Transverse colon (tissue), 4 donors: ENCODE measurements at regions not wholly inside any gene's neighbourhood (a gene's known extent, or its start where the extent isn't known, plus 50 kb on each side); places are given as distances from the start of the nearest gene placed in this dataset.

Experiments
- POLR2A ChIP-seq: fragments of 450-650 bp; IDR thresholded peaks from one replicate; pipeline ENCODE4 v1.6.1; 2016; ENCODE audit warnings: antibody characterized with exemption, mild to moderate bottlenecking, moderate library complexity
- POLR2AphosphoS5 ChIP-seq, 3 donors: sonication (generic); formaldehyde crosslinking; IDR thresholded peaks; one replicate each; pipeline ENCODE4 v1.6.1; 2016; ENCODE audit warnings: antibody characterized with exemption in 3 of 3
- TF ChIP-seq, protein P1 (sequence below), 5 experiments: fragments of 200-600 bp in 3 of 5; fragments of 450-650 bp in 2 of 5; sonication (generic) in 3 of 5; IDR thresholded peaks; 1 replicate in 2 of 5; 2 replicates in 3 of 5; pipeline ENCODE4 v1.5.1; 2016 to 2017; ENCODE audit warnings: antibody characterized with exemption in 5 of 5, inconsistent platforms in 3 of 5, mild to moderate bottlenecking in 2 of 5, moderate library complexity in 1 of 5

DNA sequence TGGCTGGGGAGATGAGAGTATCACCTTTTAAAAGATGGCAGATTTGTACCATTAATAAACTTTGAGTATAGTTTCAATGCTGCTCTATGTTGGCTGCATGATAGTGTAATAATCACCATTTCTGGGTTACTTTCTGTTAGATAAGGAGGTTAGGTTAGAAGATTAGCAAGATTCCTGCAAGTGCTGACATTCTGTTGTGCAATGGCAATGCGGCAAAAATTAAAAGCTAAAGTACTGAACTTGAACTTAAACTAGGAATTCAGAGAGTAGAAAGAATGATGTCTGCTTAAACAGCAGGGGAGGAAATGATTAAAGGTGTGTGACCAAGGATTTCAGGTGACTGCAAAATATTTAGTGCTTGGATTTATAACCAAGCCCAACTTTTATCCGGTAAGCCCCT, 399.8 kb upstream of the MON1B start:
- TF ChIP-seq POLR2AphosphoS5 (IDR thresholded peaks at IDR 0.05) (no peak), POLR2A (no peak)
- TF ChIP-seq, protein P1, sequence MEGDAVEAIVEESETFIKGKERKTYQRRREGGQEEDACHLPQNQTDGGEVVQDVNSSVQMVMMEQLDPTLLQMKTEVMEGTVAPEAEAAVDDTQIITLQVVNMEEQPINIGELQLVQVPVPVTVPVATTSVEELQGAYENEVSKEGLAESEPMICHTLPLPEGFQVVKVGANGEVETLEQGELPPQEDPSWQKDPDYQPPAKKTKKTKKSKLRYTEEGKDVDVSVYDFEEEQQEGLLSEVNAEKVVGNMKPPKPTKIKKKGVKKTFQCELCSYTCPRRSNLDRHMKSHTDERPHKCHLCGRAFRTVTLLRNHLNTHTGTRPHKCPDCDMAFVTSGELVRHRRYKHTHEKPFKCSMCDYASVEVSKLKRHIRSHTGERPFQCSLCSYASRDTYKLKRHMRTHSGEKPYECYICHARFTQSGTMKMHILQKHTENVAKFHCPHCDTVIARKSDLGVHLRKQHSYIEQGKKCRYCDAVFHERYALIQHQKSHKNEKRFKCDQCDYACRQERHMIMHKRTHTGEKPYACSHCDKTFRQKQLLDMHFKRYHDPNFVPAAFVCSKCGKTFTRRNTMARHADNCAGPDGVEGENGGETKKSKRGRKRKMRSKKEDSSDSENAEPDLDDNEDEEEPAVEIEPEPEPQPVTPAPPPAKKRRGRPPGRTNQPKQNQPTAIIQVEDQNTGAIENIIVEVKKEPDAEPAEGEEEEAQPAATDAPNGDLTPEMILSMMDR (IDR thresholded peaks at IDR 0.05): no peak
